ENCODE measurements at regions not wholly inside any gene's neighbourhood (a gene's known extent, or its start where the extent isn't known, plus 50 kb on each side); places are given as distances from the start of the nearest gene placed in this dataset.

- TF ChIP-seq CTCF (IDR thresholded peaks at IDR 0.05) (no peak), POLR2A (IDR thresholded peaks at IDR 0.05) (no peak)
- WGBS, 2 donors = 57 to 69% methylated on average over 9 of the region's 9 CpGs
- peak in 1 of 2 donors; percentile 68 for DNase-seq (ENCODE audit: low spot score in 2 of 2)
- H3K4me3 ChIP-seq (ENCODE audit: low read depth, poor library complexity, severe bottlenecking) = no peak overlapping the region
- intact Hi-C loops (cut with DNase I; ENCODE audit: low total_unique reads) = no loop called here
Observed at GRCh38 chr11:69213316-69213715, 57.6 kb downstream of the SMIM38 start.

- no peak overlapping the region for H3K4me3 ChIP-seq (ENCODE audit: low read depth, poor library complexity, severe bottlenecking)
- TF ChIP-seq CTCF (IDR thresholded peaks at IDR 0.05) = no peak
- TF ChIP-seq POLR2A (IDR thresholded peaks at IDR 0.05) = no peak
- intact Hi-C loops (cut with DNase I; ENCODE audit: low total_unique reads) = no loop called here
- peak in 1 of 2 donors; percentile 40 for DNase-seq (ENCODE audit: low spot score in 2 of 2)
- WGBS, 2 donors = 77% methylated on average over 1 of the region's 1 CpG
Observed at GRCh38 chr11:69213964-69214363, 58.2 kb downstream of the SMIM38 start.

GRCh38 chr11:69215216-69215615 is 59.5 kb downstream of the SMIM38 start:
- no peak for TF ChIP-seq POLR2A (IDR thresholded peaks at IDR 0.05)
- TF ChIP-seq CTCF (IDR thresholded peaks at IDR 0.05) = no peak
- WGBS, 2 donors = 54 to 63% methylated on average over 1 of the region's 1 CpG
- DNase-seq (ENCODE audit: low spot score in 2 of 2) = peak in 1 of 2 donors; percentile 60
- intact Hi-C loops (cut with DNase I; ENCODE audit: low total_unique reads) = no loop called here
- no peak overlapping the region for H3K4me3 ChIP-seq (ENCODE audit: low read depth, poor library complexity, severe bottlenecking)

GRCh38 chr11:69215784-69216415 is 60.2 kb downstream of the SMIM38 start:
- intact Hi-C loops (cut with DNase I; ENCODE audit: low total_unique reads) = no loop called here
- no peak overlapping the region for H3K4me3 ChIP-seq (ENCODE audit: low read depth, poor library complexity, severe bottlenecking)
- TF ChIP-seq CTCF (IDR thresholded peaks at IDR 0.05) = no peak
- TF ChIP-seq POLR2A (IDR thresholded peaks at IDR 0.05) = no peak
- peak; percentile 65 to 84 for DNase-seq (ENCODE audit: low spot score in 2 of 2)
- WGBS, 2 donors = 29% methylated on average over 6 of the region's 6 CpGs

GRCh38 chr11:69216647-69217051 is 60.9 kb downstream of the SMIM38 start:
- WGBS, 2 donors = 28 to 37% methylated on average over 6 of the region's 6 CpGs
- TF ChIP-seq POLR2A (IDR thresholded peaks at IDR 0.05) = no peak
- no peak for TF ChIP-seq CTCF (IDR thresholded peaks at IDR 0.05)
- intact Hi-C loops (cut with DNase I; ENCODE audit: low total_unique reads) = no loop called here
- peak in 1 of 2 donors; percentile 78 for DNase-seq (ENCODE audit: low spot score in 2 of 2)
- H3K4me3 ChIP-seq (ENCODE audit: low read depth, poor library complexity, severe bottlenecking) = no peak overlapping the region
